HPDE6-E6E7 (cell line): ENCODE measurements at regions not wholly inside any gene's neighbourhood (a gene's known extent, or its start where the extent isn't known, plus 50 kb on each side); places are given as distances from the start of the nearest gene placed in this dataset.
"Not testable (repeated sequence)": the region's sequence is repeated elsewhere in the genome, so short reads cannot be mapped to it uniquely, and the experiment has no call there.

Experiments
- DNase-seq: peaks from one replicate; pipeline ENCODE4 v3.0.0; 2011; ENCODE audit warnings: missing footprints; ENCODE audit errors: extremely low spot score

GRCh38 chr9:17846948-17847655 is 268.2 kb downstream of the SH3GL2 start:
- DNase-seq, result no peak

DNA sequence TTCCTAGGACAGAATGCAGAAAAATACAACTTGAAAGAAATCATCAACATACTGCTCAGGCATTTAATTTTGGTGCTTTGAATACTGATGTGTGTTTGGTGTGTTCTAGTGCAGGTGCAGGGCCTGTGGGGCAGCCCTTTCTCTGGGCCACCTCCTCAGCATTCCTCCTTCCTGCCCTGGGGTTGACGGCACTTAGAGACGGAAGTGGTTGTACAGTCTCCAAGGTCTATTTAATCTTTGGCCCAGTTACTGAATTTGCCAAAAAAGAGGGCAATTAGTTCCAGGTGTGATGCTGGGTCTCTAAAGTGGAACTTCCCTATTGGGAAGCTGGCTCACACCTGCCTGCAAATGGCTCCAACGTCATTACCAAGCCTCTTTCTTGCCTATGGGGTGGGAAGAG is 269.0 kb downstream of the SH3GL2 start:
- DNase-seq, result no peak

DNA sequence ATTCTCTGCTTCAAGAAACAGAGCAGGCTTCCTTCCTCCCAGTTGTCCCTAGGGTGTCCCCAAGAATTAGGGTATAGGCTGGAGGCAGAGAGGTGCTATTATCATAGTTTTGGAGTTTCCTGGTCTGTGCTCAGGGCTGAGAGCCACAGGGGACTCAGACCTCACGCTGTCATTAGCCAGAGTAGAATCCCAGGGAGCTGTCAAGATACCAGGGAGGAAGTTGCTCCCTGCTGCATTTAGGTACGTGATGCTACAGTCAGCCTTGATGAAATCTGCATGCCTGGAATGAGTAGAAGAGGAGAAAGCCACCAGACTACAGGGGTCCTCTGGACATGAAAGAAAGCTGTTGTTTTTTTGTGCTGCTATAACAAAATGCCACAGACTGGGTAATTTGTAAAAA is 273.2 kb downstream of the SH3GL2 start:
- DNase-seq, result no peak

DNA sequence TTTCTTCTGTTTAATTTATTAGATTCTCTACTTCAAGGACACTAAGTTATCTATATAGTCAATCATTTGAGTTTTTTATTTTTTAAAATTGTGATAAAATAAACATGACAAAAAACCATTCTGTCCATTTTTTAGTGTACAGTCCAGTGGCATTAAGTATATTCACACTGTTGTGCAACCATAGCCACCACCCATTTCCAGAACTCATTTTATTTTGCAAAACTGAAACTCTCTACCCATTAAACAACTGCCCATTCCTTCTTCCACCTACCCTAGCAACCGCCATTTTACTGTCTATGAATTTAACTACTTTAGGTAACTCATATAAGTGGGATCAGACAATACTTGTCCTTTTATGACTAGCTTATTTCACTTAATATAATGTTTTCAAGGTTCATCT is 275.6 kb downstream of the SH3GL2 start:
- no peak for DNase-seq

GRCh38 chr9:17856995-17857394 is 278.1 kb downstream of the SH3GL2 start:
- no peak for DNase-seq

- DNase-seq, result no peak
Observed at GRCh38 chr9:17859228-17859627, 280.4 kb downstream of the SH3GL2 start.

DNA sequence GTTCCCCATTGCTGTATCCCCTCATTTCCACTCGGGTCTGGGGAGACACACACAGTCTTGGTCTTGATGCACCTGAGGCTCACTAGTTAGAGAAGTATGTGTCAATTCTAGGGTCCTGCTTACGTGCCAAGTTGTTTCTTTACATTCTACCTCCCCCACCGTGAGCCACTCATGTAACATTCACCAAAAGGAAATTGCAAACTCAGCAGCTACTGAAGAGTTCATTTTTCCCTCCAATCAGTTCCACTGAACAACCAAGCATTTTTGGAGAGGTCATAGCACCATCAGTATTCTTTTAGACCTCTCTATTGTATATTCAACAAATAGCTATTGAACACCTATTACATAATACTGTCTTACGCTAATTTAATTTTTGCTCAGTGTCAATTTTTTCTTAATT is 281.1 kb downstream of the SH3GL2 start:
- no peak for DNase-seq

DNA sequence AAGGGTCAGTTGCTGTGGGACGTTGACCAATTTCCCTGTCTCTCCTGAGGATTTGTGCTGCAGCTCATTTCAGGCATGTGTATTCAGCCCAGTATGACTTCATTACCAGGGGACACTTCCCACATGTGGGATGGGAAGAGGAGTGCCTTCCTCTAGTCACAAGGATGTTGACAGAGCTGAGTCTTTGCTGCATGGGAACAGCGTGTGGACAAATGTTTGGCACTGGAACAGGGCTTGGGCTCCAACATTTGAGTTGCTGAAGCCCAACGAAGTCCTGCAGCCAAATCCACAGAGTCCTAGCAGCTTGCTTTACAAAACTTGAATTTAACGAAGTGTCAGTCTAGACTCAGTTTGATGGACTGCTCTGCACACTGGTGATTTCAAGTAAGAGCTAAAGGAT is 283.2 kb downstream of the SH3GL2 start:
- no peak for DNase-seq

DNA sequence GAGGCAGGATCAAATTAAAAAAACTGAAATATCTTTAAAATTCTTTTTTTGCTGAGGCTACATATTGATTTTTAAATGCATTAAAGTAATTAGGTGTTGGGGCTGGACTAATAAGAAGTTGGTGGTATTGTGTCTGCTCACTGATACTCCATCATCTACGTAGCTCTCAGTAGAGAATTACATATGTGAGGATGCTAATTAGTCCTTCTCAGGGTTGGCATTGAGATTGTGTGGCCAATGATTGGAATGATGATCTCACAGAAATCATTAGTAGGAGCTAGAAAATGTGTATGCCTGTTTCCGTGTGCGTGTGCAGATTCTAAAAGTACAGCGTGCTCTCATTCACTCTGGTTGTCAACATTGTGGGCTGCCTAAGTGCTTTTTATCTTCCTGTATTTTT is 283.8 kb downstream of the SH3GL2 start:
- DNase-seq, result no peak

GRCh38 chr9:17863213-17863883 is 284.5 kb downstream of the SH3GL2 start:
- DNase-seq, result no peak

GRCh38 chr9:17863924-17864323 is 285.1 kb downstream of the SH3GL2 start:
- DNase-seq, result no peak

DNA sequence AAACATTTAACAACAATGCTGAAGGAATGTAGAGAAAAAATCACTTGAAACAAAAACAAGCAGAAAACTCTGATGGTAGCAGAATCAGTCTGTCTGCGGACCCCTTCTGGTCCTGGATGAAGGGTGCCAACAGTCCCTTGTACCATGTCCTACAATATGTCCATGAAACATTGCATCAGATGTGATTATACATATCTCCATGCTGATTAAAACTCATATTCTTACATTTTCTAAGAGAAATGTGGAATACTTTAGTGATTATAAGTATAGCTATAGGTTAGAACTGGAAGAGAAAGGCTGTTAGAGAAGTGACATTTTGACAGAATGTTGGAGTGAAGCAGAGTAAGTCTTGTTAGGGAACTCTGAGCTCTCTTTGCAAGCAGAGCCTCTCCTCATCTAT is 286.1 kb downstream of the SH3GL2 start:
- no peak for DNase-seq

DNA sequence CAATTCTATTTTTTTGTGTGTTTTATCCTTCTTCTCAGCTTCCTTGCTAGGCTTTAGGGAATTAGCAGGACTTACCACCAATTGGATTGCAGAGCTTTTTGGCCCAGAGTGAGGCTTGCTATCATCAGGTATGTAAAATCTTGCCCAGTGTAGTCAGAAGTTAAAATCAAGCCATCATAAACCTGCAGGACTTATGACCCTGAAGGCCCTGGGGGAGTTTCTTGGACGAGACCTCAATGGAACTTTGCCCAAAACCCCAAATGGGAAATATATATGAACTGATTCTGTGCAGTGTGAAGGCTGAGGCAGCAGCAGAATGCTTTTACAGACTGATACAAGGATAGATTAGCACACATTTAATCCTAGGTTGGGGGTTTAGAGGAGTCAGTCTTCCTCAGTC is 287.0 kb downstream of the SH3GL2 start:
- DNase-seq, result no peak

DNA sequence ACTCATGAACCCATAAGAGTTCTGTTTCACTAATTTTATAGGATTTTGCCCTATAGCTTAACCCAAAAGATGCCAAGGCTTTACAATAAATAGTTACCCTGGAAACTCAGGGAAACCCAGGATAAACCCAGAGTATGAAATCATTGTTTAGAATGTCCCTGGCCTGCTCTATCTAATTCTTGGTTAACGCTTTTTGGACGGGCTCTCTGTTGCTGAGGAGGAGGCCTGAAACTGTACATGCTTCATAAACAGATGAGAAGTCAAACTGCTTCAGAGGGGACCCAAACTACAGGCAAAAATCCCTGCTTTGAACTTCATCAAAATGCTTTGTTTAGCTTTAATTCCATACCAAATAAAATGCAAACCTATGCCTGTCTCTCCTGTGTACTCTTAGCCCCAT is 291.9 kb downstream of the SH3GL2 start:
- no peak for DNase-seq

GRCh38 chr9:17871213-17871890 is 292.5 kb downstream of the SH3GL2 start:
- no peak for DNase-seq

DNA sequence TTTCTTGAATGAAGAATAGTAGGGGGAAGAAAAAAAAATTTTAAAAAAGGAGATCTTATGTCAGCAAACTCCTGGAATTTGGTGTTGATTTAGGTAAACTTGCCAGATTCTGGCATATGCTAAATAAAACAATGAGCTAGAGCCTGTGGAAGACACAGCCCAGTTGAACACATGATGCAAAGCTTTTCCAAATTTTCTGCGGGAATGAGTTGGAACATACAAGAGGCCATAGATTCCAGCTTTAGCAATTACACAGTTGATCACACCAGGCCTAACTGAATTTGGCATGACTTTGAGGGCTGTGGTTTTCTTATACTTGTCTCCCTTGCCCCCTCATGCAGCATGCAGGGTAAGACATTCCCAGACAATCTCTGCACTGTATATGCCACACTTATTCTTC is 297.0 kb downstream of the SH3GL2 start:
- DNase-seq, result no peak

DNA sequence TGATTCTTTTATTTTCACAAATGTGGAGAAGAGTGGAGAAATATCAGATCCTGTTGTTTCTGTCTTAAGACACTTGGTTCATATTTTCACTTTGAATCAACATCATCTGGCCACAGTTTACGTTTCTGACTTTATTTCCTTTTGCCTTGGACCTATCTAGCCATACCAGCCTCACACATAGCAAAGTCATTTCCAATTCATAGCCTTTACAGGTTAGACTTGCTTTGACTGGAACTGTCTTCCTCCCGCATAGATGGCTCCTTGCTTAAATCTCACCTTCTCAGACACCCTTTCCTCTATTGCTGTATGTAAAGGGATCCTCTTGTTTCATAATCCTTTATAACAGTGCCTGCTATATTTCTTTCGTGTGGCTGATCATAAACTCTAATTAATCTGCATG is 297.8 kb downstream of the SH3GL2 start:
- DNase-seq, result no peak

DNA sequence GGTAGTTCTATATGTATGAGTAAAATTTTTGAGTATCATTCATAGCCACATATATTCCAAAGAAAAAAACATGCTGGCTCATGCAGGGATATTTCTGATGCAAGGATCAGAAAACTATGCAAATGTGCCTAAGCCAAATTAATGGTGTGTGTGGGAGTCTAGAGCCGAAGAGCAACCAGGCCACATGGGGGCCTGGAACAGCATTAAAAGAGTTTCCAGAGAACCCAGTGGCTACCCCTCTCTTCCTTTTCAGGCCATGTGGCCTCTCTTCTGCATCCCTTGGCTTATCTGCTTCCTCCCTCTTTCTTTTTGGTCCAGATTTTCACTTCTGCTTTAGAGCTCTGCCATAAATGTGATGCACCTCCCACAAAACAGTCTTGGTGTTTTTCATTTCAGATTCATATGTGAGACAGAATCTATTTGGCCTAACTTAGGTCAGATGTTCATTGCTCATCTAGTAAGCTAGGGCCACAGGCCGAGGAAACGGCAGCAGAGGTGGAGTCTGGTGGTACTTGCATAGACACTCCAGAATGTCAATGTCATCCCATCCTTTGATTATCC is 300.0 kb downstream of the SH3GL2 start:
- no peak for DNase-seq

DNA sequence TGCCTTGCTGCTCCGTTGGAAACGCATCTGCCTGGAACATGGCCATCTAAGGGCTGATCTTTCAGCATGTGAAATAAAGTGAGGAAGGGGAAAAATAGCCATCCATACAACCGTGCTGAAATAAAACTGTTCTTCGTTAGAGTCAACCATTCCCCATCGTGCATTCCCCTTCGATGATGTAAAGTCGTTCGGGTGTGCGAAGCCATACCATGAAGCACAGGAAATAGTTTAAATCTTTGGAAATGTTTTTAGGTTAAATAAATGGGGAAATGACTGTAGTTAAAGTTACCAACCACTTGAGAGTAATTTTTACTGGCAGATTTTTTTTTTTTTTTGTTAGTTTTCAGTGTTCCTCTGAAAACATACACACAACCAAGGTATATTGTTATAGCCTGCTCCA is 302.5 kb downstream of the SH3GL2 start:
- no peak for DNase-seq

- no peak for DNase-seq
Observed at GRCh38 chr9:17882688-17883594, 304.1 kb downstream of the SH3GL2 start.

GRCh38 chr9:17888066-17888465 is 309.2 kb downstream of the SH3GL2 start:
- DNase-seq, result no peak

DNA sequence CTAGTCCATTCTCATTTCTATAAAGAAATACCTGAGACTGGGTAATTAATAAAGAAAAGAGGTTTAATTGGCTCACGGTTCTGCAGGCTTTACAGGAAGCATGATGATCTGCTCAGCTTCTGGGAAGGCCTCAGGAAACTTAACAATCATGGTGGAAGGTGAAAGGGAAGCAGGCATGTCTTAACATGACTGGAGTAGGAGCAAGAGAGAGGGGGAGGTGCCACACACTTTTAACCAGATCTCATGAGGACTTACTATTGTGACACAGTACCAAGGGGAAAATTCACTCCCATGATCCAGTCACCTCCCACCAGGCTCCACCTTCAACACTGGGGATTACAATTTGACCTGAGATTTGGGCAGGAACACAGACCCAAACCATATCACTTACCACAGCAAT is 310.1 kb downstream of the SH3GL2 start:
- DNase-seq, result not testable (repeated sequence)
